GM18873 (cell line): ENCODE measurements at regions not wholly inside any gene's neighbourhood (a gene's known extent, or its start where the extent isn't known, plus 50 kb on each side); places are given as distances from the start of the nearest gene placed in this dataset.

Experiments
- ATAC-seq: cut with Tn5 transposase; IDR thresholded peaks from one replicate; pipeline ENCODE4 v1.9.1; 2021; ENCODE audit warnings: mild to moderate bottlenecking, moderate library complexity, moderate number of reproducible peaks; ENCODE audit not compliant: unreplicated experiment, low FRiP score

DNA sequence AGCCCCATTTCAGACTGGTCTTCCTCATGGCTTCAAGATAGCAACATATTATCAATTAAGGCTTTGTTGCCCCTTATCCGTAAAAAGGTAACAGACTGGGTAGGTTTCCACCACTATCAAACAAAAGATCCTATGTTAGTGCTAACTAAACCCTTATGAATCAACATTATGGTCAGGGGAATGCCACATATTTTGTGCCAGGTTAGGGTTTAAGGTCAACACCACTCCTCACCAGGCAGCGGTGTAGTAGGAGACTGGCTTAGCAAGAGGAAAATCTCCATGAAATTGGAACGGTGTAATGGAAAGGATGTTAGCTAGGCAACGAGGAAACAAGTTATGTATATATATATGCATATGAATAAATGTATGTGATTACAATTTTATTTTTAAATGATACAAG lies 655.8 kb downstream of the TLR4 start:
- no peak for ATAC-seq

DNA sequence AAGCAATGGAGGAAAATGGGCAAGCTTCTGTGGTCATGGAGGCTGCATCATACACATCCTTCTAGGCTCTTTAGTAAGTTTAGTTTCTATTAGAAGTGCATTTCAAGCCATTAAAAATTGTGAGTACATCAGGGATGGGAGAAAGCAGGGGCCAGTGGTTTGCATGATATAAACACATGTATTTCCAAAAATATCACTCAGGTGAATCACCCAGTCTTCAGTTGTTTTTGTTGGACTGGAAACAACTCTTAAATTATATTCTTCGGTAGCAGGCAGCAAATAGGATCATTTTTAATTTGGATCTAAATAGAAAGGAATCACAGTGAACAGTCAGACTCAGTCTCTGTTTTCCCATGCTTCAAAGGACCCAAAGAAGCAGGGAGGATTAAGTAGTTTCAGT lies 657.9 kb downstream of the TLR4 start:
- ATAC-seq, result no peak

DNA sequence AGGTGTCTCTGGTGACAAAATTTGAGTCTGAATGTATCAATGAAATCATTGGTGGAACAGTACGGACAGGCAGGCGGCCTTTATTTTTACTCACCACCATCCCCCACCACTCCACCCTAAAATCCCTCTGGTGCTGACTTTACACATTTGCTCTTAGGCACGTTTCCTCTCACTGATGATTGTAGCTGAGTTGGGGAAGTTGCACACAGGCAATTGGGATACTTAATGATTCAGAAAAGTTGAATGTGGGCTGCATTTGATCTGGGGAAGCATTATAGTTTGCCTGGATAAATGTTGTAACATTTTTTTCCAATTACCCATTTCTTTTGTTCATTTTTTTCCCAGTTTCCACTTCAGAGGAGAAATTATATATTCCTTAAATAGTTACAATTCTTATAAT lies 658.4 kb downstream of the TLR4 start:
- no peak for ATAC-seq

DNA sequence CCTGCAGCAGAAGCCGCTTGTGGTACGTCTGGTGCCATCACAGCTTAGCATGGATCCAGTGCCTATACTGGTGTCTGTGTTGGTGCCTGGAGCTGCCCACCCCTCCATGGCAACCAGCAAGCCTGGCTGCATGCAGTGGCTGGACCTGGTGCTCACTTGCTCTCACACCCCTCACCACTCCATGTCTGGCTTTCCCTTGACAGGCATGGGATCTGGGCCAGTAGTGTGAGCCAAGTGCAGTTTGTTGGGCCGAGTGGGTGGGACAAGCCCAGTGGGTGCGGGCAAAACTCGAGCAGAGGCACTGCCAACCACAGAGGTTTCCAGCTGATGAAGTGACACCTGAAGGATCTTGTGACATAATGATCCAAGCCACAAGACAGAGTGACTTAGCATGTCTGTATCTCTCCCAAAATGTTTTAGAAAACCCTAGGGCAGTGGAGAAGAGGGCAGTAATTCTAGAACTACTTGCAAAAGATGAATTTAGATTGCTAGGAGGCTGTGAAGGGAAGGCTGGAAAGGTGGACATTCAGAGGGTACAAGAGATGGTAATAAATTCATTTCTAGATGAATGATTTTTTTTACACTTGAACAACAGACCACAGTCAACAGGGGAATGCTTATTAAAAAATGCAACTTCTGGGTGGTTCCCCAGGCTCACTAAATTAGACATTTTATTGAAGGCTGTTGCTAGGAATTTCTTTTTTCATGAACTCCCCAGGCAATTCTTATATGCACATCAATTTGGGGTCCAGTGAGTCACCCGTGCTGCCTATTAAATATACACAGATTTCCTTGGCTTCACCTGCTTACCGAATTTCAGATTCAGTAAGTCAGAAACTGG lies 660.3 kb downstream of the TLR4 start:
- ATAC-seq, result no peak

DNA sequence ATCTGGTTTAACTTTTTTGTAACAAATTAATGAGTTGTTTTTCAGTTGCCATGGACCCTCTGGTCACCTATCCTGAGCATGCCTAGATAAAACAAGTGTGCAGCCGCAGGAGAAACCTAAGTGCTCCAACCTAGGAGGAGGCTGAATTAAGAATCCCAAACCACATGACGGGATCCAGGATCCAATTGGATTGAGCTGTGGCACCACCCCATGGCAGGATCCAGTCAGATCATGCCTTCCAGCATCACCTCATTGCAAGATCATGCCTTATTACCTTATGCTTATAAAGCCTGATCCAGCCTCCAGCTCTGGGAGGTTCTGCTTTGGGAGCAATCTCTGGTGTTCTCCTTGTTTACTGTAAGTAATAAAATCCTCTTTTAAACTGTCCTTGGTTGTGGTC lies 662.0 kb downstream of the TLR4 start:
- no peak for ATAC-seq

DNA sequence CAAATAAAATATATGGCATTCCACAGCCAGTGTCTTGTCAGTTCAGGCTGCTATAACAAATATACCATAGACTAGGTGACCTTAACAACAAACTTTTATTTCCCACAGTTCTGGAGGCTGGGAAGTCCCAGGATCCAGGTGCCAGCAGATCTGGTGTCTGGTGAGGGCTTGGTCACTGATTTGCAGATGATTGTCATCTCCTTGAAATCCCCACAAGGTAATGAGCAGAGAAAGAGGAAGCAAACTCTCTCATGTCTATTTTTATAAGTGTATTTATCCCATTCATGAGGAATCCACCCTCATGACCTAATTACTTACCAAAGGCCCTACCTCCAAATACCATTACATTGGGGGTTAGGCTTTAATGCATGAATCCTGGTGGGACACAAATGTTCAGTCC lies 663.2 kb downstream of the TLR4 start:
- no peak for ATAC-seq

DNA sequence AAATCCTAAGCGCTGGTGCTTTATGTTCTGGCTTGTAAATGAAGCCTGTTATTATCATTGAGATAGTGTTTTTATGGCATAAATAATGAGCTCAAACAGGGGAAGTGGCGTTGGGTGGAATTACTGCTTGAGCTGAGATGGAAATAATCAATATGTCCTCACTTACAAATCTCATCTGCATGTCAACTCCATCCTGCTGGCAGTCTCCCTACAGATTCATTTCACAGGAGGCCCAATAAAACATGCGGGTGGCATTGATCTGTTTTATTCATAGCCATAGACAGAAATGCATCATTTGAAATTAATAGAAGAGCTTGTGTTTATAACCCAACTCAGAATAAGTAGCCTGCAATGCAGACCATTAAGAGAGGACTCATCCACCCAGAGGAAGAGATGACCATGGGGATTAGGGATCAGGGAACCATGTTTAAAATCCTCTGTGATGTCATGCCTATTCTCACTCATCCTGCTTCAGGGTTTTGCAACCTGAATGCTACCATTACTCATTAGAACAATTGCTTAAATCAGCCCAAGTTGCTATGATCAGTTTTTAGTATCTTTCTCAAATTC lies 680.4 kb downstream of the TLR4 start:
- no peak for ATAC-seq

DNA sequence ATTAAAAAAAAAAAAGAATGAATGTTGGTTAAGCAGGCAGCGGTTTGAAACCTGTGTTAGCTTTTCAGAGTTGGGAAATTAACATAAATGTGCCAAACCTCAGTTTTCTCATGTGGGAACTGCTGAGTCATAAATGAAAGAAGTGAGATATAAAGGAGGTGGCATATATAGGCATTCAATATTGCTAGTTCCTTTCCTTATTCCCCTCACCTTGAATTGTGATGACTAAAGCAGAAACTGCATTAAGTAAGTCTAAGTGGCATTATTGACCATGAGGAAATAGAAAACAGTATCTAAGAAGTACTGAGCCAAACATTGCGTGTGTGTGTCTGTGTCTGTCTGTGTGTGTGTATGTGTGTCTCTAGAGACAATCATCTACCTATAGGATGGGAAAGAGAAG lies 691.2 kb downstream of the TLR4 start:
- peak; percentile 69 for ATAC-seq

DNA sequence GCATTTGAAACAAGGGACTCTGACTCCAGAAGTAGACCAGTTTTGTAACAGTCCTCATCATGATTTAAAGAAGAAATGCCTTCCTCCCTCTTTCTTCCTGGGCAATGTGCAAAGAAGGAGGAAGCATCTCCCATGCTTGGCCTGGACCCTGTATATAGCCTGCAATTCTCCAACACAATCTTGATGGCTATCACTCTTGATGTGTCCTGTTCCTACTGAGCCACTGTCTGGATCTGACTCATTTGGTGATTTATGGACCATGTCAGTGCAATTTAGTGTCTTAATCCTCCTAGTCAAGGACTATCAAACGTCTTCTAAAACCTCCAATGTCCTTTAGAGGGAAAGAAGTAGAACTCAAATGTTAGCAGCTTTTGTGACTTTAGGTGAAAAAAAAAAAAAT lies 697.3 kb downstream of the TLR4 start:
- no peak for ATAC-seq

DNA sequence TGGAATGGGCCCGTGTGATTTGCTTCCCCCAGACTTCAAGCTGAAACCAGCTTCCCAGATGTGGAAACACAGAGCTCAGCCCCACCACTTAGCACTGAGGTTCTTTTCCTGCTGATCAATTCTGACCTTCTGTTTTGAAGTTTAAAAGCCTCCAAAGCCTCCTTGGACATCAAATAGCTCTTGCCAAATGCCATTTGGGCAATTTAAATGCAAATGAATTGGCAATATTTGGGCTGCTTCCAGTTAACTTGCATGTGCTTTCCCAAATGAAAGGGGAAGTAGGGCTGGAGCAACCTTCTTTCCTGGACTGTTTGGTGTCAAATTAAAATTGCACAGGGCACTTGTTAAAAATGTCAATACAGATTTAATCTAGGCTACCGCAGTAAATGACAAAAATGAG lies 710.5 kb downstream of the TLR4 start:
- no peak for ATAC-seq

DNA sequence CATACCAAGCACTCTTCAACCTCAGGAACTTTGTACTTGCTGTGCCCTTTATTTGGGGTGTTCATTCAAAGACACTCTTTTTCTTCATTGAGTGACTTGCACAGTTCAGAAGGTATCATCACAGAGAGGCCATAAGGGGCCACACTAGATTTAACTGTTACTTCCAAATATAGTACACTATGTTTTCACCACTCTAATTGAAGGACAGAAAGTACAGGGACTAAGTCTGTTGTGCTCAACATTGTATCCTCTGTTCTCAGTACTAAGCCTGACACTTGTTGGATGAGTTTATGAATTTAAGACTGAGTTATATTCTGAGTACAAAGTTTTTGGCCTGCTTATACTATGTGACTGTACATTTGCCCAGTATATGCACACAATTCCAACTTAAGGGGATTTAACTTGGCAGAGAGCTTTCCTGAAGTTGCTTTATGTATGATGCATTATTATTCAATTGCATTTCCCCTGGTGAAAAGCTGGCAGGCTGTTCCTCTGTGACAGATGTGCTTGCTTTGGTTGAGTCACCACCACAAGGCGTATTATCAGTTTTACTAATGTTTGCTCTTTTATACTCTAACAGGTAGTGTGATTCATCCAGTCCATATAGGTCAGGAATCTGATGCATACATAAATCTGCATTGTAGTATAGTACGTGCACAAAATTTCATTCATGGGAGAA lies 714.8 kb downstream of the TLR4 start:
- no peak for ATAC-seq

DNA sequence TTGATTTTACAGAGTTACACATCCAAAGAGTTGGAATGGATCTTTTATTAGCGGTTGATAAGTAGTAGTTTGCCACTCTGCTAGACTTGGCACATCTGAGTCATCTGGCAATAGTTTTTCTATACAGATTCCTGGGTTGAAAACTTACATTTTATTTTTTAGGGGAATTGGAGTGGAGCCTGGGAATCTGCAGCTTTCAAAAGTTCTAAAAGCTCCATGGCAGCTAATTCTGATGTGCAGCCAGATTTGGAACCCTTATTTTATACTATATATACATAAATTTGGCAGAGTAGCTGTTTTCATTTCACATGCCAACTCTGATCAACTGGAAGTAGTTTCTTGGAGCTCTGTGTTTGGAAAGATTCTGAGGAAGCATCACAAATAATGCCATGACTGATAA lies 715.5 kb downstream of the TLR4 start:
- no peak for ATAC-seq

DNA sequence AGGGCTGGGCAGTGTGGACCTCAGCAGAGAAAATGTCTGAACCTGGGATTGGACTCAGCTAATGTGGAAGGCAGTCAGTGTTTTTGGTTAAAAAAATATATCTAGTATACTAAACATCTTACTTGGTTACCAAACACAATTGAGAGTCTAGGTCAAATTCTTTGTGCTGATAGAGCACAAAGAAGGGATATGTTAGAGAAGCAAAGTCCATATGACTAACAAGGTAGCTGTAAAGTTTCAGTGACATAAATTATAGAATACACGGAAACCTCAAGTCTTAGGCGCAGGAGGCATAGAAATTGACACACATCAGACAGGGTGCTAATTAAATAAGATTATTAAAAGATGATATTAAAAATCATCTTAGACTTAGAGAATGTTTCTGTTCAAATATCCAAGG lies 718.3 kb downstream of the TLR4 start:
- no peak for ATAC-seq

DNA sequence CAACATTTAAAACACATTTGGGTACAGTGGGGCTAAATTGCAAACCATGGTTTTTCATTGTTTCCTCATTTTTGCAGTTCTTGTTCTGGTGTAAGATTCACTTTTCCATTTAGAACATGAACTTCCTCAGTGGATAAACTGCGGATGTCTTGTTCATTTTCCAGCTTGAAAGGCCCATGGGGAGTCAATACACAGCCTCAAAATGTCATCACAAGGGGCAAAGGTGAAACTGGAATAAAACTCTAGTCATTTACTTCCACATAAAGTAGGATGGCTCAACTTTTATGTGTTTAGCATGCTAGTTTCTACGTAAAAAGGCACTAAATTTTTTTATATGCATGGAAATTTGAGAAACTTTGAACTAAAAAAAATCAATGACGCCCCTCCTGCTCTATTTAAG lies 718.8 kb downstream of the TLR4 start:
- no peak for ATAC-seq

DNA sequence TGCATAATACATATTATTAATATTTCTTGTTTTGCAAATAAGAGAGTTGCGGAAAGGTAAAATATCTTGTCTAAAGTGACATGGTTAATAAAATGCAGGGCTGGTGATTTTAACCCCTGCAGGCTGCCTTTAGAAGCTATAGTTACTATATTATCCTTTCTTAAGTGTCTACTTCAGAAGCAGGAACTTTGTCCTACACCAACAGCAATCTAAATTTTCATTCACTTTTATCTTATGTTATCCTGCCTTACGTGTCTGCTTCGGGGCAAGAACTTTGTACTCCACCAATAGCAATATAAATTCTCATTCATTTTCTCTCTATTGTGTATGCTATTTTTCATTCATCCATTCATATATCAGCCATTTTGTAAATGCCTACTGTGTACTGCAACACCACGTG lies 719.5 kb downstream of the TLR4 start:
- ATAC-seq, result no peak

DNA sequence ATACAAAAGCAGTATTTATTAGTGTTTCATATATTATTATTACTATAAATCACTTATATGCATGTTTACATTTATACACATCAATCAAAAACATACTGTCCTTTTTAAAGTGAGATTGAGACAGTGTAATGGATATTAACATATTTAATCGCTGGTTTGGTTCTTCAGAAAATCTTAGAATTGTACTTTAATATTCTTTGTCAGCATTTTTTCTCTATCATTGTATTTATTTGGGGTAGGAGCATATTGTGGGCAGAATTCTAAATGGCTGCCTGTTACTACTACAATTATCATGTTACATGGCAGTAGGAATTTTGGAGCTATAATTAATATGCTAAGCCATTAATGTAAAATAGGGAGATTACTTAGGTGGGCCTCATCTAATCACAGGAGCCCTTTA lies 722.6 kb downstream of the TLR4 start:
- no peak for ATAC-seq

DNA sequence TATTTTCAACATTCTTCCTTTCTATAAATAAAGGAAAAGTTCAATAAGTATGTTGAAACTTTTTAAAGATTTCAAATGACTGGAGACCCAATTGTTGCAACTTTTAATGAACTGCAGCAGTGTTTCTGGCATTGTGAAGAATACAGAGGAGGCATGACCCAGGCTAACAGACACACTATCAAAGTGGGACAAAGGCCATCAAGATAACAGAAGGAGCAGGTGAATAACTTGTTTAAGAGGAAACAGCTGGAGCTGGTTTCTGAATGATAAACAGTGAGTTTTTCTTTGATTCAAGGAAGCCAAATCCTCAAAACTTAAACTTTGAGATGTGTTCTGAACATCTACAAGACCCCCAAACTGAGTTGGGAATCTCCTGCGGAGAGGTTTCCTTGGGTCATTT lies 734.6 kb downstream of the TLR4 start:
- no peak for ATAC-seq

DNA sequence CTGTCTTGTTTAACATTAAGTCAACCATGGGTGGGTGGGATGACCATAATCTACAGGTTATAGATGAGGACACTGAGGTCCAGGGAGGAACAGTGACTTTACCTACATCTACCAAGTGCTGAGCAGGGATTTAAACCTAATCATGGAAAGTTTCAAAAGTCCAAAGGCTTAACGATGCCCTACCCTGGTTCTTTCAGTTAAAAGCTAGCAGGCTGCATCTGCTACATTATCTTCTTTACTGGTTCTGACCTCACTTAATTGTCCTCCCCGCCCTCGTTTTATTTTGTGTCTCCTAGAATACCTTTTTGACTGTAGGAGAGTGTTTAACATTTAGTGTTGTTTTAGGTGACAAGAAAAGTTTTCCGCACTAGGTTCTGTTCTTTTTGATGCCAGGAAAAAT lies 735.2 kb downstream of the TLR4 start:
- no peak for ATAC-seq

DNA sequence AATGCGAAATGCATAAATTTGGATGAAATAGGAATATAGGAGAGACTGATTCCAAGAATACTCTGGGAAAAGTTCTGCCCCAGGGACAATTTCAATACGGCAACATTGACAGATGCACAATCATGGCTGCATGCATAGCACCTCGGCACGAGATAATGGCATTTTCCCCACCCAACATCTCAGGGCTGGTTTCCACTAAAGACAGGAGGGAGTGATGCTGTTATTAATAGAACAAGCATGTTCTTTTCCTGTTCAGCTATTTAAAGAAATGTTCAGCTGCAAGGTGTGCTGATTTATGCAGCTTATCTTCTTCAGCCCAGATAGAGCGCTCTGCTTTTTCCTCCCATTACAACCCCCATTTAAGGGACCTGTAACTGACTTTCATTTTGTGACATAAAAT lies 740.2 kb downstream of the TLR4 start:
- ATAC-seq, result no peak

DNA sequence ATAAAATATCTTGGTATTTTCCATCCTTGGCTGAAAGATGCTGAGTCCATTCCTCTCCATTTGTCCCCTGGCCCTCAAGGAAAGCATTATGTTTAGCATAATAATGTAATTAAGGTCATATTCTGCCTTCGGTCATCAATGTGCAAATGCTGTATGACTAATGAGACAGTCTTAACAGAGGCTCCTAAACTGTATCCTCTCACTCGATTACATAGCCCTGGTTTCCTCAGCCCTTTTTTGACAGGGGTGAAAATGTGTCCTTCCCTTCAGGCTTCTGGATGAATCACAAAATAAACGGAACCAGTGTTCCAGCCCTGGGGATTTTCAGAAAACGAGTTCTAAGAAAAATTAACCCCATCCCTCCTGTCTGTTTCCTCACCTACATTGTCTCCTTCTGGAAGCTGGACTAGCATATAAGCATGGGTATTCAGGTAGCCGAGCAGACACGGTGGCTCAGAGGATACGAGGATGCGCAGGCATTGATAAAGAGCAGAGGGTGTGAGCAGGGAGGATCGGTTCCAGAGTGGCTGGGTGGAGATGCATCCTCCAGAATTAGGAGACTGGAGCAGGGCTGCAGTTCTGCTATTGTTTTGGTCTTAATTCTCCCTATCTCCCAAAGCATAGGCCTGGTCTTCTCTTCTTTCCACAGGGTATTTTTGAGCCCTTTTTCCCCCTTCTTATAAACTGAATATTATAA lies 742.9 kb downstream of the TLR4 start:
- ATAC-seq, result no peak

DNA sequence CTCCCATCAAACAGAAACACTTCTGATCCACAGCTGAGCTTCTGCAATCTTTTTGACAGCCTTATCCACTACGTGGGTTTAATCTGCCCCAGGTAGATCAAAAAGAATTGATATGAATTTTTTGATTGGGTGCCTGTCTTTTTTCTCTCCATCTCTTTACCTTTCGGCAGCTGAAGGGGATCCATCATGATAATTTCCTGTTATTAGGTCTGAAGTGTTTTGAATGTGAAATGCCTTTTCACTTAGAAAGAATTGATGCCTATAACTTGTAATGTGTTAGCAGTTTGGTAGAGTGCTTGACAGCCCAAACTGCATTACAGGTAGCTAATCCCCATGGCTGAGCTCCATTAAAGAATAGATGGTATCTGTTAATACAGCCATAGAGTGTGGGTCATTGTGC lies 745.4 kb downstream of the TLR4 start:
- no peak for ATAC-seq
